HepG2 (cell line): ENCODE measurements at regions not wholly inside any gene's neighbourhood (a gene's known extent, or its start where the extent isn't known, plus 50 kb on each side); places are given as distances from the start of the nearest gene placed in this dataset.

ENCODE experiments used
- ATAC-seq: fragments of 200-7000 bp; cut with Tn5 transposase; 3 replicates; pipeline ENCODE4 v1.9.1; 2020; ENCODE audit warnings: mild to moderate bottlenecking, moderate library complexity
- BruUV-seq: library from RNA; stranded (reverse); fragments of 400-500 nt; replicated peaks from 2 replicates; lab custom pipeline; 2021; lab: Mats Ljungman, UMichigan
- CTCF ChIA-PET: fragments of 300-600 bp; formaldehyde crosslinking; extraction: SDS; loops from one replicate; lab custom pipeline; 2021; ENCODE audit warnings: low total read pairs, inconsistent platforms, low intra/inter-chr PET ratio; lab: Yijun Ruan, JAX
- POLR2A ChIA-PET: fragments of 350-600 bp; sonication (Branson Sonifier 250); formaldehyde crosslinking; loops from one replicate; lab custom pipeline; 2020; ENCODE audit warnings: antibody characterized with exemption, inconsistent platforms; lab: Yijun Ruan, JAX
- DNase-seq: peaks from one replicate; pipeline ENCODE4 v3.0.0-alpha.2; 2015; ENCODE audit warnings: low spot score
- FAIRE-seq: peaks from 3 replicates; lab custom pipeline; 2011; peaks lifted over from hg19 to GRCh38; lab: Jason Lieb, UNC
- H2AFZ ChIP-seq: one replicate; pipeline ENCODE4 v1.6.1; 2011; ENCODE audit warnings: low read length, inconsistent platforms
- H3K27ac ChIP-seq: fragments of 300-600 bp; 3 replicates; pipeline ENCODE4 v1.8.0; 2011; ENCODE audit warnings: mixed run types, mild to moderate bottlenecking, mixed read lengths, low read length, inconsistent platforms; ENCODE audit not compliant: insufficient read depth; ENCODE audit errors: extremely low read length
- H3K27me3 ChIP-seq, 2 experiments: fragments of 200-600 bp in 1 of 2; 2 replicates in 1 of 2; 3 replicates in 1 of 2; pipeline versions ENCODE4 v1.6.0 to v1.8.0; 2011; ENCODE audit warnings: low read length in 2 of 2, mild to moderate bottlenecking in 2 of 2, moderate library complexity in 2 of 2, inconsistent platforms in 1 of 2; ENCODE audit not compliant: insufficient read depth in 2 of 2, control insufficient read depth in 1 of 2
- H3K36me3 ChIP-seq, 2 experiments: fragments of 200-600 bp in 1 of 2; replicated peaks in 1 of 2; 2 replicates in 1 of 2; 3 replicates in 1 of 2; pipeline versions ENCODE4 v1.5.1 to v1.8.0; 2011; ENCODE audit warnings: low read length in 2 of 2, inconsistent platforms in 1 of 2; ENCODE audit not compliant: insufficient read depth in 2 of 2, control insufficient read depth in 1 of 2
- H3K4me1 ChIP-seq: 2 replicates; pipeline ENCODE4 v1.5.1; 2012; ENCODE audit warnings: low read length, inconsistent platforms; ENCODE audit not compliant: insufficient read depth
- H3K4me2 ChIP-seq: 2 replicates; pipeline ENCODE4 v1.6.0; 2011; ENCODE audit warnings: low read depth, low read length, inconsistent platforms
- H3K4me3 ChIP-seq, 3 experiments: fragments of 200-600 bp in 1 of 3; sonication (generic), shearing (Covaris generic) in 1 of 3; replicated peaks in 1 of 3; 2 replicates each; pipeline ENCODE4 v1.5.1; 2011 to 2016; ENCODE audit warnings: low read length in 3 of 3, inconsistent platforms in 2 of 3, low read depth in 2 of 3, mild to moderate bottlenecking in 2 of 3, control low read depth in 1 of 3, mixed read lengths in 1 of 3; ENCODE audit not compliant: insufficient read depth in 1 of 3
- H3K79me2 ChIP-seq: one replicate; pipeline ENCODE4 v1.6.1; 2011; ENCODE audit warnings: low read length, inconsistent platforms; ENCODE audit not compliant: insufficient read depth
- H3K9ac ChIP-seq: 2 replicates; pipeline ENCODE4 v1.6.0; 2011; ENCODE audit warnings: mild to moderate bottlenecking, low read depth, low read length, inconsistent platforms; ENCODE audit not compliant: insufficient read depth
- H3K9me3 ChIP-seq: 2 replicates; pipeline ENCODE4 v1.5.1; 2012; ENCODE audit warnings: mild to moderate bottlenecking, low read length
- H4K20me1 ChIP-seq: 2 replicates; pipeline ENCODE4 v1.6.0; 2011; ENCODE audit warnings: inconsistent platforms, mild to moderate bottlenecking, low read length, moderate library complexity; ENCODE audit not compliant: insufficient read depth
- JARID2 ChIP-seq: sonication (generic); formaldehyde crosslinking; IDR thresholded peaks from 2 replicates; pipeline ENCODE4 v1.8.1; 2023; ENCODE audit warnings: missing genetic modification reagents, inconsistent platforms; ENCODE audit not compliant: insufficient replicate concordance
- MTF2 ChIP-seq: sonication (generic); formaldehyde crosslinking; IDR thresholded peaks from 2 replicates; pipeline ENCODE4 v1.5.0; 2020; ENCODE audit warnings: missing genetic modification reagents, borderline replicate concordance
- SMYD3 ChIP-seq: sonication (generic); formaldehyde crosslinking; IDR thresholded peaks from 2 replicates; pipeline ENCODE4 v1.8.1; 2023; ENCODE audit warnings: mild to moderate bottlenecking, missing genetic modification reagents
- SRSF1 ChIP-seq: fragments of 200-400 bp; formaldehyde crosslinking; optimal IDR thresholded peaks from 2 replicates; pipeline ENCODE3; 2017; ENCODE audit warnings: mild to moderate bottlenecking, low read depth, low read length, moderate library complexity
- ZNF616 ChIP-seq: sonication (generic); formaldehyde crosslinking; IDR thresholded peaks from 2 replicates; pipeline ENCODE4 v1.5.0; 2020; ENCODE audit warnings: low read depth, mild to moderate bottlenecking, missing genetic modification reagents
- ZNF792 ChIP-seq: IDR thresholded peaks from 2 replicates; pipeline ENCODE4 v1.6.1; 2016
- WGBS: methylation state at CpG from one replicate; pipeline ENCODE4 v1.1.6; 2017; ENCODE audit warnings: low lambda C conversion rate; 5-methylcytosine and 5-hydroxymethylcytosine counted together
- in situ Hi-C: cut with HindIII; loops from 2 replicates; pipeline ENCODE4 v1.10.0; 2017; ENCODE audit warnings: low pct_unique_long_range_greater_than_20kb; ENCODE audit not compliant: extremely low pct_ligation_motif_present
- intact Hi-C: fragments of 100-400 bp; cut with micrococcal nuclease; formaldehyde crosslinking; loops from one replicate; pipeline ENCODE4 v1.10.0; 2022; ENCODE audit not compliant: unreplicated experiment
- TF ChIP-seq, protein P1 (sequence below): IDR thresholded peaks from 2 replicates; pipeline ENCODE4 v1.6.1; 2016; ENCODE audit warnings: low read depth, missing genetic modification reagents, missing compliant biosample characterization
- TF ChIP-seq, protein P2 (sequence below): IDR thresholded peaks from 2 replicates; pipeline ENCODE4 v1.6.1; 2016

DNA sequence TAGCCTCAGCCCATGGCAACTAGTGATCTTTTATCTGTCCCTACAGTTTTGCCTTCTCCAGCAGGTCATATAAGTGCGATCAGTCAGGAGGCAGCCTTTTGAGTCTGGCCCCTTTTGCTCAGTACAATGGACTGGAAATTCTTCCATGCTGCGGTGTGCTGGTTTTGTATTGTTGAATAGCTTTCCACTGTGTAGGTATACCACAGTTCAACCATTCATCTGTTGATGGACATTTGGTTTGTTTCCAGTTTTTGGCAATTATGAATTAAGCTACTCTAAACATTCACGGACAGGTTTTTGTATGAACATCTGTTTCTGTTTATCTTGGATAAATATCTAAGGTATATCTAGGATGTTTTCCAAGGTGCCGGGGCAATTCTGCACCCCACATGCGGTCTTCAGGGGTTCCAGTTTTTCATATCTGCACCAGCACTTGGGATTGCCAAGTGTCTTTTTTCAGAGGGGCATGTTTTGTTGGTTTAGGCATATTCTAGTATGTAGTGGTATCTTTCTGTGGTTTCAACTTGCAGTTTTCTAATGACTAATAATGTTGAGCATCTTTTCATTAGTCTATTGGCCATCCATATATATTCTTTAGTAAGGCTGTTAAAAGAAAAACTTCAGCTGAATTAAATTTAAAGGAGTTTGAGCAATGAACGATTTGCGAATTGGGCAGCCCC is 141.0 kb downstream of the TFAP2C start:
- in situ Hi-C loops (no loop called here), intact Hi-C loops (no loop called here)
- WGBS: 24% methylated on average over 7 of the region's 7 CpGs
- H3K4me2 ChIP-seq: no peak overlapping the region
- H3K79me2 ChIP-seq: no peaks in the 10 kb centered on the region
- no peak overlapping the region for H2AFZ ChIP-seq
- ATAC-seq (no peak), DNase-seq (no peak), FAIRE-seq (no peak)
- H3K27ac ChIP-seq: no peak overlapping the region
- CTCF ChIA-PET: no interaction called here
- no peak for TF ChIP-seq MTF2 (CRISPR knock-in tag)
- TF ChIP-seq ZNF792 (CRISPR knock-in tag): no peak
- no peak for TF ChIP-seq SMYD3 (CRISPR knock-in tag)
- TF ChIP-seq, protein P1, sequence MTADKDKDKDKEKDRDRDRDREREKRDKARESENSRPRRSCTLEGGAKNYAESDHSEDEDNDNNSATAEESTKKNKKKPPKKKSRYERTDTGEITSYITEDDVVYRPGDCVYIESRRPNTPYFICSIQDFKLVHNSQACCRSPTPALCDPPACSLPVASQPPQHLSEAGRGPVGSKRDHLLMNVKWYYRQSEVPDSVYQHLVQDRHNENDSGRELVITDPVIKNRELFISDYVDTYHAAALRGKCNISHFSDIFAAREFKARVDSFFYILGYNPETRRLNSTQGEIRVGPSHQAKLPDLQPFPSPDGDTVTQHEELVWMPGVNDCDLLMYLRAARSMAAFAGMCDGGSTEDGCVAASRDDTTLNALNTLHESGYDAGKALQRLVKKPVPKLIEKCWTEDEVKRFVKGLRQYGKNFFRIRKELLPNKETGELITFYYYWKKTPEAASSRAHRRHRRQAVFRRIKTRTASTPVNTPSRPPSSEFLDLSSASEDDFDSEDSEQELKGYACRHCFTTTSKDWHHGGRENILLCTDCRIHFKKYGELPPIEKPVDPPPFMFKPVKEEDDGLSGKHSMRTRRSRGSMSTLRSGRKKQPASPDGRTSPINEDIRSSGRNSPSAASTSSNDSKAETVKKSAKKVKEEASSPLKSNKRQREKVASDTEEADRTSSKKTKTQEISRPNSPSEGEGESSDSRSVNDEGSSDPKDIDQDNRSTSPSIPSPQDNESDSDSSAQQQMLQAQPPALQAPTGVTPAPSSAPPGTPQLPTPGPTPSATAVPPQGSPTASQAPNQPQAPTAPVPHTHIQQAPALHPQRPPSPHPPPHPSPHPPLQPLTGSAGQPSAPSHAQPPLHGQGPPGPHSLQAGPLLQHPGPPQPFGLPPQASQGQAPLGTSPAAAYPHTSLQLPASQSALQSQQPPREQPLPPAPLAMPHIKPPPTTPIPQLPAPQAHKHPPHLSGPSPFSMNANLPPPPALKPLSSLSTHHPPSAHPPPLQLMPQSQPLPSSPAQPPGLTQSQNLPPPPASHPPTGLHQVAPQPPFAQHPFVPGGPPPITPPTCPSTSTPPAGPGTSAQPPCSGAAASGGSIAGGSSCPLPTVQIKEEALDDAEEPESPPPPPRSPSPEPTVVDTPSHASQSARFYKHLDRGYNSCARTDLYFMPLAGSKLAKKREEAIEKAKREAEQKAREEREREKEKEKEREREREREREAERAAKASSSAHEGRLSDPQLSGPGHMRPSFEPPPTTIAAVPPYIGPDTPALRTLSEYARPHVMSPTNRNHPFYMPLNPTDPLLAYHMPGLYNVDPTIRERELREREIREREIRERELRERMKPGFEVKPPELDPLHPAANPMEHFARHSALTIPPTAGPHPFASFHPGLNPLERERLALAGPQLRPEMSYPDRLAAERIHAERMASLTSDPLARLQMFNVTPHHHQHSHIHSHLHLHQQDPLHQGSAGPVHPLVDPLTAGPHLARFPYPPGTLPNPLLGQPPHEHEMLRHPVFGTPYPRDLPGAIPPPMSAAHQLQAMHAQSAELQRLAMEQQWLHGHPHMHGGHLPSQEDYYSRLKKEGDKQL: no peak
- TF ChIP-seq, protein P2, sequence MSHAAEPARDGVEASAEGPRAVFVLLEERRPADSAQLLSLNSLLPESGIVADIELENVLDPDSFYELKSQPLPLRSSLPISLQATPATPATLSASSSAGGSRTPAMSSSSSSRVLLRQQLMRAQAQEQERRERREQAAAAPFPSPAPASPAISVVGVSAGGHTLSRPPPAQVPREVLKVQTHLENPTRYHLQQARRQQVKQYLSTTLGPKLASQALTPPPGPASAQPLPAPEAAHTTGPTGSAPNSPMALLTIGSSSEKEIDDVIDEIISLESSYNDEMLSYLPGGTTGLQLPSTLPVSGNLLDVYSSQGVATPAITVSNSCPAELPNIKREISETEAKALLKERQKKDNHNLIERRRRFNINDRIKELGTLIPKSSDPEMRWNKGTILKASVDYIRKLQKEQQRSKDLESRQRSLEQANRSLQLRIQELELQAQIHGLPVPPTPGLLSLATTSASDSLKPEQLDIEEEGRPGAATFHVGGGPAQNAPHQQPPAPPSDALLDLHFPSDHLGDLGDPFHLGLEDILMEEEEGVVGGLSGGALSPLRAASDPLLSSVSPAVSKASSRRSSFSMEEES: no peak
- TF ChIP-seq SRSF1: no peak
- TF ChIP-seq JARID2 (CRISPR knock-in tag): no peak
- TF ChIP-seq ZNF616 (CRISPR knock-in tag): no peak
- H3K9ac ChIP-seq: no peak overlapping the region
- no TSS peak for BruUV-seq
- H3K4me1 ChIP-seq: no peaks in the 10 kb centered on the region
- H3K9me3 ChIP-seq: no peaks in the 10 kb centered on the region
- H3K27me3 ChIP-seq: no peaks in the 10 kb centered on the region; a peak in 1 of 5 replicates
- H3K36me3 ChIP-seq: no peaks in the 10 kb centered on the region
- no peak overlapping the region for H3K4me3 ChIP-seq
- no peaks in the 10 kb centered on the region for H4K20me1 ChIP-seq
- POLR2A ChIA-PET: no interaction called here
